ENCODE measurements at regions not wholly inside any gene's neighbourhood (a gene's known extent, or its start where the extent isn't known, plus 50 kb on each side); places are given as distances from the start of the nearest gene placed in this dataset.
A peak's percentile ranks its signal among the peaks of the same experiment; 100 is the strongest.

- no peak overlapping the region for H3K27ac ChIP-seq (ENCODE audit: low read depth, low read length)
- no peaks in the 10 kb centered on the region for H3K27me3 ChIP-seq (ENCODE audit: control insufficient read depth, insufficient read depth, low read length)
- ChIA-PET POLR2A (no interaction called here), CTCF (no interaction called here)
- H3K4me3 ChIP-seq (ENCODE audit: low read depth, low read length): no peak overlapping the region
- no peaks in the 10 kb centered on the region for H3K9me3 ChIP-seq (ENCODE audit: control insufficient read depth, insufficient read depth, low read length)
- DNase-seq (ENCODE audit: low read depth, low spot score): no peak
- no peak for TF ChIP-seq CTCF (IDR thresholded peaks at IDR 0.05; ENCODE audit: low read depth, low read length)
These were observed 249.6 kb upstream of the USP25 start for GRCh38 chr21:15480160-15480559.

- H3K27me3 ChIP-seq (ENCODE audit: control insufficient read depth, insufficient read depth, low read length): no peaks in the 10 kb centered on the region
These were observed 246.5 kb upstream of the USP25 start for GRCh38 chr21:15483138-15483780.

GRCh38 chr21:15486460-15487195, 243.2 kb upstream of the USP25 start:
- Histone ChIP-seq H3K4me3 (ENCODE audit: low read depth, low read length) (no peak overlapping the region), H3K27me3 (ENCODE audit: control insufficient read depth, insufficient read depth, low read length) (no peaks in the 10 kb centered on the region), H3K9me3 (ENCODE audit: control insufficient read depth, insufficient read depth, low read length) (no peaks in the 10 kb centered on the region), H3K27ac (ENCODE audit: low read depth, low read length) (no peak overlapping the region)
- DNase-seq (ENCODE audit: low read depth, low spot score): no peak
- TF ChIP-seq CTCF (IDR thresholded peaks at IDR 0.05; ENCODE audit: low read depth, low read length): no peak
- POLR2A ChIA-PET: no interaction called here
- CTCF ChIA-PET: interaction anchor here (0.5 to 3.1 kb wide), 2 partner anchors 959 to 1084 kb away, joined by 8 to 17 read pairs; no protein-coding TSS in a partner anchor

More at GRCh38 chr21:15483138-15483780, 246.5 kb upstream of the USP25 start:
- CTCF ChIA-PET: interaction anchor here (0.6 to 2.3 kb wide), 45 partner anchors 9 to 1231 kb away, joined by 3 to 30 read pairs (median 4); partner anchors contain the start of gene NRIP1
- peak; percentile 93 for TF ChIP-seq CTCF (IDR thresholded peaks at IDR 0.05; ENCODE audit: low read depth, low read length)
- no peak overlapping the region for H3K4me3 ChIP-seq (ENCODE audit: low read depth, low read length)
- POLR2A ChIA-PET: no interaction called here
- no peaks in the 10 kb centered on the region for H3K9me3 ChIP-seq (ENCODE audit: control insufficient read depth, insufficient read depth, low read length)
- DNase-seq (ENCODE audit: low read depth, low spot score): peak; percentile 76
- no peak overlapping the region for H3K27ac ChIP-seq (ENCODE audit: low read depth, low read length)

- Histone ChIP-seq H3K27me3 (ENCODE audit: control insufficient read depth, insufficient read depth, low read length) (no peaks in the 10 kb centered on the region), H3K9me3 (ENCODE audit: control insufficient read depth, insufficient read depth, low read length) (no peaks in the 10 kb centered on the region), H3K4me3 (ENCODE audit: low read depth, low read length) (no peak overlapping the region), H3K27ac (ENCODE audit: low read depth, low read length) (no peak overlapping the region)
- DNase-seq (ENCODE audit: low read depth, low spot score): no peak
- ChIA-PET CTCF (no interaction called here), POLR2A (no interaction called here)
- TF ChIP-seq CTCF (IDR thresholded peaks at IDR 0.05; ENCODE audit: low read depth, low read length): no peak
These were observed 242.6 kb upstream of the USP25 start for GRCh38 chr21:15487196-15487550.

GRCh38 chr21:15491100-15491499, 238.7 kb upstream of the USP25 start:
- Histone ChIP-seq H3K27ac (ENCODE audit: low read depth, low read length) (no peak overlapping the region), H3K27me3 (ENCODE audit: control insufficient read depth, insufficient read depth, low read length) (no peaks in the 10 kb centered on the region), H3K4me3 (ENCODE audit: low read depth, low read length) (no peak overlapping the region), H3K9me3 (ENCODE audit: control insufficient read depth, insufficient read depth, low read length) (no peaks in the 10 kb centered on the region)
- TF ChIP-seq CTCF (IDR thresholded peaks at IDR 0.05; ENCODE audit: low read depth, low read length): no peak
- DNase-seq (ENCODE audit: low read depth, low spot score): no peak
- CTCF ChIA-PET: no interaction called here
- POLR2A ChIA-PET: no interaction called here
